ENCODE measurements at regions not wholly inside any gene's neighbourhood (a gene's known extent, or its start where the extent isn't known, plus 50 kb on each side); places are given as distances from the start of the nearest gene placed in this dataset.
"Not testable (repeated sequence)": the region's sequence is repeated elsewhere in the genome, so short reads cannot be mapped to it uniquely, and the experiment has no call there.

DNA sequence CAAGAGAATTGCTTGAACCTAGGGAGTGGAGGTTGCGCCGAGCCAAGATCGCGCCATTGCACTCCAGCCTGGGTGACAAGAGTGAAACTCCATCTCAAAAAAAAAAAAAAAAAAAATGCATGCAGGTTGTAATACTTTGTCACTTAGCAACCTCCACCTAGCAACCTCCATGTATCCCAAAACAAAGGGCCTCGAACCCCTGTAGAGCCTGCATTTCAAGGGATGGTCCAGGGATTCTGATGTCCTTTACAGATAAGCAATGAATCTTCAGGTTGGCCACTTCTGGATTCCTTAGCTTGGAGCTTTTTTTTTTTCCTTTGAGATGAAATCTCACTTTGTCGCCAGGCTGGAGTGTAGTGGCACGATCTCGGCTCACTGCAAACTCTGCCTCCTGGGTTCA lies 1211.0 kb downstream of the TYW1 start:
- no peaks in the 10 kb centered on the region for H3K27me3 Mint-ChIP-seq
- peaks cover 12% of the 10 kb centered on the region for H3K9me3 Mint-ChIP-seq
- ATAC-seq = no peak
- no peaks in the 10 kb centered on the region for H3K36me3 Mint-ChIP-seq
- H3K27ac Mint-ChIP-seq = no peak overlapping the region
- DNase-seq (ENCODE audit: low spot score) = no peak
- H3K4me1 Mint-ChIP-seq (ENCODE audit: low read depth in 2 of 2) = no peaks in the 10 kb centered on the region
- H3K4me3 Mint-ChIP-seq = no peak overlapping the region

DNA sequence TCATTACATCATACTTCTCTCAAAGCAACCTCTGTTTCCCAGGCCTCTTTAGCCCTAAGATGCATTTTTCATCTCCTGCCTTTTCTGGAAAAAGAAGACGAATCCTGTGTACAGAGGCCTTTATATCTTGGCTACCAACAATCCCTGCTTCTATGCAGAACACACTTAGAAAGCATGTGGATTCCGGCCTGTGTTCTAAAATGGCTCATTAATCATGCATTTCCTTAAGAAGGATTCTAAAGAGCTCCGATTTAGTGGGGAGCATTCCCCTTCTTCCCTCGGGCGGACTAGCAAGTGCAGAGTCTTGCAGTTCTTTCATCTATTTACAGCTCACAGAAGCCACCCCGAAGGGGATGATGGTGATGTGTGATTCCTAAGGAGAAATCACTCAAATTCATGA lies 1212.9 kb downstream of the TYW1 start:
- ATAC-seq (no peak), DNase-seq (ENCODE audit: low spot score) (no peak)
- Mint-ChIP-seq H3K4me3 (no peak overlapping the region), H3K4me1 (ENCODE audit: low read depth in 2 of 2) (no peaks in the 10 kb centered on the region), H3K27ac (no peak overlapping the region), H3K27me3 (no peaks in the 10 kb centered on the region), H3K36me3 (no peaks in the 10 kb centered on the region), H3K9me3 (peaks cover 14% of the 10 kb centered on the region)

DNA sequence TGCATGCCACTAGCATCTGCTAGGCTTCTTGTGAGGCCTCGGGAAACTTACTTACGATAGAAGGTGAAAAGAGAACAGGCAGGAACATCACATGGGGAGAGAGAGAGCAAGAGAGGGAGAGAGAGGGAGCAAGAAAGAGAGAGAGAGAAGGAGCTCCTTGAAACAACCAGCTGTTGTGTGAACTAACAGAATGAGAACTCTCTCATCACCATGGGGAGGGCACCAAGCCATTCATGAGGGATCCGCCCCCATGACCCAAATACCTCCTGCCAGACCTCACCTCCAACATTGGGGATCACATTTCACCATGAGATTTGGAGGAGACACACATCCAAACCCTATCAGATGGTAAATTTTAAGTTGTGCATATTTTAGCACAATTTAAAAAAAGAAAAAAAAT lies 1217.2 kb downstream of the TYW1 start:
- H3K36me3 Mint-ChIP-seq = no peaks in the 10 kb centered on the region
- peaks cover 12% of the 10 kb centered on the region for H3K9me3 Mint-ChIP-seq
- no peaks in the 10 kb centered on the region for H3K27me3 Mint-ChIP-seq
- DNase-seq (ENCODE audit: low spot score) (no peak), ATAC-seq (no peak)
- H3K4me1 Mint-ChIP-seq (ENCODE audit: low read depth in 2 of 2) = no peaks in the 10 kb centered on the region
- no peak overlapping the region for H3K4me3 Mint-ChIP-seq
- no peak overlapping the region for H3K27ac Mint-ChIP-seq

DNA sequence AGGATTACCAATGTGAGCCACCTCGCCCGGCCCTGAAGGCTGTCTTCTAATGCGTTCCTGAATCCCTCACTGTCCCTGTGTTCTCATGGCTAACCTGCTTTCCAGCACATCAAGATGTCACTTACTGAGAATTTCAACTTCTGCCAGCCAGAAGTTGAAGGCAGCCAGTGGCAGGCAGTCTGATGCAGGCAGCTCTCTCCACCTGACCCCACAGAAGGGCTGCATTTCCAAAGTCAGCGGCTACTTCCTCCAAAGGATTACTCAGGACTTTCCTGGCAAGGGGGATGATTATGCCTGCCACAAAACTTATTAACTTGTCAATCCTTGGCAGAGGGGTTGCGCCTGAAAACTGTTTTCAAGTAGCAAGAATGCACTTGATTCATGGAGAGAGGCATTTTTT lies 1219.4 kb downstream of the TYW1 start:
- no peak for ATAC-seq
- peaks cover 15% of the 10 kb centered on the region for H3K9me3 Mint-ChIP-seq
- no peaks in the 10 kb centered on the region for H3K27me3 Mint-ChIP-seq
- no peaks in the 10 kb centered on the region for H3K36me3 Mint-ChIP-seq
- no peak for DNase-seq (ENCODE audit: low spot score)
- no peak overlapping the region for H3K4me3 Mint-ChIP-seq
- H3K4me1 Mint-ChIP-seq (ENCODE audit: low read depth in 2 of 2) = no peaks in the 10 kb centered on the region
- no peak overlapping the region for H3K27ac Mint-ChIP-seq

DNA sequence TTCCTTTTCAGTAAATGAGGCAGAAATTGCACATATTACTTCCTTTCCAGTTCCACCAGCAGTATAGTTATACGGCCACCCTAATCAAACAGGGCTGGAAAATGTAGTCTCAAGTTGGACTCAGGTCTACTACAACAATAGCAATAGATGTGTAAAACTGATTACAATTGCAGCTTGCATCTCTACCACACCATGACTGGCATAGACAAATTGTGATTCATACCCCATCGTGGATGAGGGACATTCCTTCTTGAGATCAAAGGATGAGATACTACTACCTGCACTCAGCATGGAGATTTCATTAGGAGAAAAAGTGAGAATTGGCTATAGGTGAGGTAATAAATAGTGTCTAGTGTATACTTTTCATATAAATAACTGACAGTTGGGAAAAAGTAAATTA lies 1220.8 kb downstream of the TYW1 start:
- Mint-ChIP-seq H3K4me3 (no peak overlapping the region), H3K36me3 (no peaks in the 10 kb centered on the region), H3K27ac (no peak overlapping the region), H3K9me3 (peaks cover 10% of the 10 kb centered on the region), H3K27me3 (no peaks in the 10 kb centered on the region), H3K4me1 (ENCODE audit: low read depth in 2 of 2) (no peaks in the 10 kb centered on the region)
- ATAC-seq (no peak), DNase-seq (ENCODE audit: low spot score) (no peak)

DNA sequence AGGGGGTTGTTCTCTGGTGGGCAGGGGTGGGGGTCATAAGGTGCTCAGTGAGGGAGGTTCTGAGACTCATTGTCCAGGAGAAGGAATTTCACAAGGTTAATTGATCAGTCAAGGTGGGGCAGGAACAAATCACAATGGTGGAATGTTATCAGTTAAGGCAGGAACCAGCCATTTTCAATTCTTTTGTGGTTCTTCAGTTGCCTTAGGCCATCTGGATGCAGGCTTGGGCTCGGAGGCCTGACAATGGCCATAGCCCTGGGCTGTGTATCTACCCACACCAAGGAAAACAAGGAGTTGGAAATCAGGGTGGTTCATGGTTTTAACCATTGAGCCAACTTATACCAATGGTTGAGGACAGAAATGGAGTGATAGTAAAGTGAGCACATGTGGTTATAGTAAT lies 1221.8 kb downstream of the TYW1 start:
- H3K27ac Mint-ChIP-seq = no peak overlapping the region
- H3K4me3 Mint-ChIP-seq = no peak overlapping the region
- no peak for ATAC-seq
- H3K36me3 Mint-ChIP-seq = no peaks in the 10 kb centered on the region
- H3K27me3 Mint-ChIP-seq = no peaks in the 10 kb centered on the region
- H3K4me1 Mint-ChIP-seq (ENCODE audit: low read depth in 2 of 2) = no peaks in the 10 kb centered on the region
- DNase-seq (ENCODE audit: low spot score) = no peak
- H3K9me3 Mint-ChIP-seq = peaks cover 9% of the 10 kb centered on the region

DNA sequence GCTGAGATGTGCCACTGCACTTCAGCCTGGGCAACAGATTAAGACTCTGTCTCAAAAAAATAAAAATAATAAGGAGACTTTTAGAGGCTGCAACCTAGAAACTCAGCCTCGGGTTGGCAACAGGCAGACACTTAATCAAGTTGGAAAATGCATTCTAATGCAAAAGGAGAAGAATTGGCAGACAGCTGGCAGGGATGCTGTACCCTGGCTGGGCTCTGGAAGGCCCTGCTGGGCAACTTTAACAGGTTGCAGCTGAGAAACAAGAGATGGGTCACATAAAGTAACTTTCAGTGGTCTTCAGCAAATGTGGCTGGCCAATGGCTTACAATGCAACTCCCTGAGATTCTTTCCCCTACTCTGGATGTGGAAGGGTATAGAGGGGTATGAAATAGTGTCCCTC lies 1225.7 kb downstream of the TYW1 start:
- H3K4me3 Mint-ChIP-seq = no peak overlapping the region
- no peaks in the 10 kb centered on the region for H3K27me3 Mint-ChIP-seq
- H3K27ac Mint-ChIP-seq = no peak overlapping the region
- H3K4me1 Mint-ChIP-seq (ENCODE audit: low read depth in 2 of 2) = no peaks in the 10 kb centered on the region
- DNase-seq (ENCODE audit: low spot score) (no peak), ATAC-seq (no peak)
- H3K36me3 Mint-ChIP-seq = no peaks in the 10 kb centered on the region
- peaks cover 12% of the 10 kb centered on the region for H3K9me3 Mint-ChIP-seq

DNA sequence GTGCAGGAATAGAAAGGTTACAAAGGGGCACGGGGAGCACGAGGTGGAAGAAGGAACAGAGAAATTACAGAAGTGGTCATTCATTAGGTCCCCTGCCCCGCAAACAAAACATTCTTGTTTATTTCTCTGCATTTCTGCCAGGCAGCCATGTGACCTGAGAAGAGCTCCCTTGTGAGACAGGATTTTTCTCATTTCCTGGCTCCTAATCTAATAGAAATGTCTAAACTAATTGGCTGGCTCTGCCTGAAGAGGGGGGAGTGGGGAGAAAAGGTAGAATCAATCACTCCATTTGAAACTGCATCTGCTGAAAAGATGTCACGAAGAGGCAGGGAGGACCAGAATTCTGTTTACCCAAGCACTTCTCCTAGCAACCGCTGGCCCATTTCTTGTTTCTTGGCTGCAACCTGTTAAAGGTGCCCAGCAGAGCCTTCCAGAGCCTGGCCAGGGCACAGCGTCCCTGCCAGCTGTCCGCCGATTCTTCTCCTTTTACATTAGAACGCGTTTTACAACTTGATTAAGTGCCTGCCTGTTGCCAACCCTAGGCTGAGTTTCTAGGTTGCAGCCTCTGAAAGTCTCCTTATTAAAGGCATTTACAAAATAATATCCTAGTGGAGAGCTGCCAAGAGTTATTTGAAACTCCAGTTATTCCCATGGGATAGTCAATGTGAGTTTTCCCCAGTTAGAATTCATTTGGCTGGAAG lies 1227.6 kb downstream of the TYW1 start:
- no peak for DNase-seq (ENCODE audit: low spot score)
- Mint-ChIP-seq H3K36me3 (no peaks in the 10 kb centered on the region), H3K27me3 (no peaks in the 10 kb centered on the region), H3K27ac (no peak overlapping the region), H3K4me3 (no peak overlapping the region), H3K4me1 (ENCODE audit: low read depth in 2 of 2) (no peaks in the 10 kb centered on the region), H3K9me3 (peaks cover 15% of the 10 kb centered on the region)
- ATAC-seq = no peak

DNA sequence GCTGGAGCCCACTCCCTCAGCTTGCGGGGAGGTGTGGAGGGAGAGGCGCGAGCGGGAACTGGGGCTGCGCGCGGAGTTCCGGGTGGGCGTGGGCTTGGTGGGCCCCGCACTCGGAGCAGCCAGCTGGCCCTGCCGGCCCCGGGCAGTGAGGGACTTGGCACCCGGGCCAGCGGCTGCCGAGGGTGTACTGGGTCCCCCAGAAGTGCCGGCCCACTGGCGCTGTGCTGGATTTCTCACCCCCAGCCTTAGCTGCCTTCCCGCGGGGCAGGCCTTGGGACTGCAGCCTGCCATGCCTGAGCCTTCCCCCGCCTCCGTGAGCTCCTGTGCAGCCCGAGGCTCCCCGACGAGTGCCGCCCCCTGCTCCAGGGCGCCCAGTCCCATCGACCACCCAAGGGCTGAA lies 1234.4 kb downstream of the TYW1 start:
- not testable (repeated sequence) for H3K27ac Mint-ChIP-seq; H3K4me3 Mint-ChIP-seq; H3K27me3 Mint-ChIP-seq; DNase-seq (ENCODE audit: low spot score); H3K4me1 Mint-ChIP-seq (ENCODE audit: low read depth in 2 of 2); ATAC-seq; H3K36me3 Mint-ChIP-seq
- peaks cover 18% of the 10 kb centered on the region for H3K9me3 Mint-ChIP-seq

DNA sequence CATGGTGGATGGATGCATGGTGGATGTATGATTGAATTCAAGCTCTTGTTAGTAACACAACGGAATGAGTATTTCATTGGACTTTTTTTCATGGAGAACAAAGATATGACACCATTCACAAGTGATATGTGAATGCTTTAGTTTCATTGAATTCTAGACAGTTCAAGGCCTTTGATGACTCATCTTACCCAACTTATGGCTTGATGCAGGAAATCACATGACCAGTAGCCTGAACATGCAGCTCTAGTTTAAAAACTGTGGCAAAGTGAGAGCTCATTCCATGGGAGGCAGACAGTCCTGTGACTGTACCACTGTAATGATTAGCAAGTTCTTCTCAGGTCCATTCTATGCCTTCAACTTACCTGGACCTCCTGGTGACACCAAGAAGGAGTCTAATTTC lies 1239.3 kb downstream of the TYW1 start:
- Mint-ChIP-seq H3K4me3 (no peak overlapping the region), H3K27ac (no peak overlapping the region), H3K27me3 (no peaks in the 10 kb centered on the region), H3K36me3 (peaks cover 4% of the 10 kb centered on the region), H3K4me1 (ENCODE audit: low read depth in 2 of 2) (no peaks in the 10 kb centered on the region), H3K9me3 (peaks cover 14% of the 10 kb centered on the region)
- DNase-seq (ENCODE audit: low spot score) (no peak), ATAC-seq (no peak)

DNA sequence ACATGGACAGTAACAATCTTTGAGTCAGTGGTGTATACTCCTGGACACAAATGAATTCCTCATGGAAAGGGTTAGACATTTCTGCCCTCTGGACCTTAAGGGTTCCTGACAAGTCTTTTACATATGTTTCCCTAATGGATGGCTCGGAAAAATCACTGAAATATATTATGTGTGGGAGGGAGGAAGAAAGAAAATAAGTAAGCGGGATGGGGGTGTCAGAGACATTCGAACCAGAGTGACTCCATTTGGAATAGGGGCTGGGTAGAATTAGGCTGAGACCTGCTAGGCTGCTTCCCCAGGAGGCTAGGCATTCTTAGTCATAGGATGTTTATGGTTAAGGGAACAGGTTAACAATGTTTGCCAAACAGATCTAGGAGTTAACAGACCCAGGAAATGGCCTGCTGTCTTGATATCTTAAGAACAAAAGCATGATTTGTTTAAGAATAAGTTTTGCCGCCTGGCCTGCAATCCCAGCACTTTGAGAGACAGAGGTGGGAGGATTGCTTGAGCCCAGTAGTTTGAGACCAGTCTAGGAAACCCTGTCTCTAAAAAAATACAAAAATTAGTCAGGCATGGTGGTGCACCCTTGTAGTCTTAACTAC lies 1241.7 kb downstream of the TYW1 start:
- Mint-ChIP-seq H3K27ac (no peak overlapping the region), H3K27me3 (no peaks in the 10 kb centered on the region), H3K4me3 (no peak overlapping the region), H3K9me3 (peaks cover 17% of the 10 kb centered on the region), H3K36me3 (peaks cover 4% of the 10 kb centered on the region), H3K4me1 (ENCODE audit: low read depth in 2 of 2) (no peaks in the 10 kb centered on the region)
- DNase-seq (ENCODE audit: low spot score) (no peak), ATAC-seq (no peak)

DNA sequence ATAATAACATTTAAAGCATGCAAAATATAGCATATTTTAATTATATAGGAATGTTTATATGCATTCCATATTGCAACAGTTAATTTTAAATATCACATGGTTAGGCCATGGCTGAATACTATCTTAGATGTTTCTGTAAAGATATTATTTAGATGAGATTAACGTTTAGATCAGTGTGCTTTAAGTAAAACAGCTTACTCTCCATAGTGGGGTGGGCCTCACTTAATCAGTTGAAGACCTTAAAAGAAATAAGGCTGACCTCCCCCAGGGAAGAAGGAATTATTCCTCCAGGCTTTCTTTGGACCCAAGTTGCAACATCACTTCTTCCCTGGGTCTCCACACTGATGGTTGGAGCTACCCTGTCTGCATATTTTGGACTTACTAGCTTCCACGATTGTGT lies 1246.5 kb downstream of the TYW1 start:
- no peak for ATAC-seq
- DNase-seq (ENCODE audit: low spot score) = no peak
- Mint-ChIP-seq H3K27me3 (no peaks in the 10 kb centered on the region), H3K9me3 (peaks cover 15% of the 10 kb centered on the region), H3K27ac (no peak overlapping the region), H3K4me3 (no peak overlapping the region), H3K36me3 (peaks cover under 1% of the 10 kb centered on the region), H3K4me1 (ENCODE audit: low read depth in 2 of 2) (no peaks in the 10 kb centered on the region)

DNA sequence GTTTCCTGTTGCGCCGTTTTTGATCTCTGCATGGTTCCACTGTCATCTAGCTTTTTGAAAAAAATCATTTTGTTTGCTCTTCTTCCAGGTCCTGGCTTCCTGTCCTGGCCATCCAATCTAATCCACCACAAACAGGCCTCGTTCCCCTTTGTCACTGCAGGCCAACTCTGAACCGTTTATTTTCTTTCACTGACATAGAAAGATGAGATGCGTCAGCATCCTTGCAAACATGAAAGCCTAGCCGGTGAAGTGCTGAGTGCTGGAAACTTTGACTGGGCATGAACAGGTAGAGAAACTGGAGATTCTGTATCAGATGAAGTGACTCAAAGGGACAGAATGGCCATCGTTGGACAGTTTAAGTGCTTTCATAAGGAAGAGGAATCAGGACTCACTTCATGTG lies 1247.8 kb downstream of the TYW1 start:
- H3K27ac Mint-ChIP-seq = no peak overlapping the region
- no peak overlapping the region for H3K4me3 Mint-ChIP-seq
- no peak for ATAC-seq

DNA sequence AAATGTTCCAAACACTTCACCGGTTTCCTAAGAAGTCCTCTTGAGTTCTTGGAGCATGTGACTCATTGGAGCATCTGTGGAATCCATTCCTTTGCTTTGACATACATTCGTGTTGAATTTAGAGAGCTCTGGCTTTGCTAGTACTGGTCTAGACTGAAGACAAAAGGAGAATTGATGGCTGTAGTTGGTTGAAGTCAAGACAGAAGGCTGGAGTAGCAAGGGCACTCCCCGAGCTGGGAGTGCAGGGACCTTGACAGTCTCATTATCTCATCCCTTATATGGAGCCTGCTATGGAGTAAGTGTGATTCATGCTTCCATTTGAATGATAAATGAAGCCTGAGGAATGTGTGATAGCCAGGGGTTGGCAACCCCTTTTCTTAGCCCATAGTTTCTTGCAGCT lies 1249.1 kb downstream of the TYW1 start:
- Mint-ChIP-seq H3K27me3 (no peaks in the 10 kb centered on the region), H3K4me1 (ENCODE audit: low read depth in 2 of 2) (no peaks in the 10 kb centered on the region), H3K9me3 (peaks cover 21% of the 10 kb centered on the region), H3K27ac (no peak overlapping the region), H3K4me3 (no peak overlapping the region), H3K36me3 (peaks cover 8% of the 10 kb centered on the region)
- no peak for ATAC-seq
- no peak for DNase-seq (ENCODE audit: low spot score)

More for the DNA sequence above, 1247.8 kb downstream of the TYW1 start:
- no peaks in the 10 kb centered on the region for H3K4me1 Mint-ChIP-seq (ENCODE audit: low read depth in 2 of 2)
- H3K36me3 Mint-ChIP-seq = peaks cover 4% of the 10 kb centered on the region
- H3K9me3 Mint-ChIP-seq = peaks cover 17% of the 10 kb centered on the region
- H3K27me3 Mint-ChIP-seq = no peaks in the 10 kb centered on the region
- no peak for DNase-seq (ENCODE audit: low spot score)

DNA sequence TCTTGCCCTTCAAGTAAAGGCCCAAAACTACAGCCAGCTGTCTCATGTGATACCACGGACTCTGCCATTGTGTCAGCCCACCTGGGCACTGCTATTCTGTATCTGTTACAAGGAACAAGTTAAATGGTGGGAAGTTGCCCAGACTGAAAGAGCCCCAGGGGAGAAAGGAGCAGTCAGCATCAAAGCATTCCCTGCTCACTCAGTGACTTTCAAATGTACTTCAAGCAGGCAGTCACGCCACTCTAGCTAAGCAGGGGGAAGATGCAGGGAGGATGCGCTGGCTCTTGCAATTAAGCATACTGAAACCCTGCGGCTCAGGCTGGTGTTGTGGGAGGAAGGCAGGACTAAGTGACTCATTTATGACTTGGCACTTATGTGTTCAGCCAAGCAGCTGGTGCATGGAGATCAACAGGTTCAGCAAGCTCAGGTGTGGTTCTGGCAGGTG lies 1249.6 kb downstream of the TYW1 start:
- DNase-seq (ENCODE audit: low spot score) (no peak), ATAC-seq (no peak)
- Mint-ChIP-seq H3K9me3 (peaks cover 19% of the 10 kb centered on the region), H3K27ac (no peak overlapping the region), H3K4me3 (no peak overlapping the region), H3K27me3 (no peaks in the 10 kb centered on the region), H3K4me1 (ENCODE audit: low read depth in 2 of 2) (no peaks in the 10 kb centered on the region), H3K36me3 (peaks cover 8% of the 10 kb centered on the region)
